Adrenal gland (tissue), 9 donors: ENCODE measurements at regions not wholly inside any gene's neighbourhood (a gene's known extent, or its start where the extent isn't known, plus 50 kb on each side); places are given as distances from the start of the nearest gene placed in this dataset.

Source experiments
- DNase-seq, 7 donors: peaks; one replicate each; pipeline ENCODE4 v3.0.0-alpha.2; 2019 to 2020
- H3K27ac ChIP-seq, 5 donors: fragments of 200-600 bp; sonication (generic) in 4 of 5; 1 replicate in 3 of 5; 2 replicates in 2 of 5; pipeline versions ENCODE4 v1.5.1 to v1.8.0; 2016 to 2020; ENCODE audit warnings: mild to moderate bottlenecking in 1 of 5
- H3K27me3 ChIP-seq: fragments of 200-600 bp; 2 replicates; pipeline ENCODE4 v1.8.0; 2021
- H3K36me3 ChIP-seq, 2 donors: fragments of 200-600 bp; replicated peaks in 1 of 2; 1 replicate in 1 of 2; 2 replicates in 1 of 2; pipeline versions ENCODE4 v1.5.1 to v1.8.0; 2018 to 2022
- H3K4me1 ChIP-seq, 2 donors: fragments of 200-600 bp; replicated peaks in 1 of 2; 1 replicate in 1 of 2; 2 replicates in 1 of 2; pipeline versions ENCODE4 v1.5.1 to v1.8.0; 2018 to 2021
- H3K4me3 ChIP-seq, 4 donors: fragments of 200-600 bp; sonication (generic) in 3 of 4; one replicate each; pipeline ENCODE4 v1.5.1; 2016 to 2018
- H3K9me3 ChIP-seq, 3 donors: fragments of 200-600 bp; sonication (generic) in 1 of 3; replicated peaks in 1 of 3; 1 replicate in 2 of 3; 2 replicates in 1 of 3; pipeline versions ENCODE4 v1.5.1 to v1.8.0; 2016 to 2021
- CTCF ChIP-seq, 6 experiments: fragments of 450-650 bp in 4 of 6; fragments of 200-600 bp in 2 of 6; sonication (generic) in 1 of 6; IDR thresholded peaks; 1 replicate in 5 of 6; 2 replicates in 1 of 6; pipeline versions ENCODE4 v1.5.1 to v1.8.0; 2016 to 2021; ENCODE audit warnings: antibody characterized with exemption in 6 of 6, mild to moderate bottlenecking in 2 of 6, moderate library complexity in 1 of 6
- POLR2A ChIP-seq, 2 donors: fragments of 450-650 bp; IDR thresholded peaks; one replicate each; pipeline ENCODE4 v1.6.1; 2017; ENCODE audit warnings: antibody characterized with exemption in 2 of 2, mild to moderate bottlenecking in 2 of 2, moderate library complexity in 1 of 2
- WGBS, 4 donors: extraction: QIAGEN DNeasy Blood & Tissue Kit in 2 of 4; methylation state at CpG; one replicate each; pipeline versions ENCODE4 v1.1.5 to v1.1.7; 2013 to 2017; 5-methylcytosine and 5-hydroxymethylcytosine counted together
- intact Hi-C, 2 donors: fragments of 100-400 bp; cut with DNase I; formaldehyde crosslinking; loops; one replicate each; pipeline versions ENCODE4 v1.14.1 to v1.15.0; 2022 to 2023
- donor health status: healthy with polysubstance abuse.
- donor health status: Bipolar disorder and iron deficiency.
- donor health status: DM: yes; HTN: yes; CAD: no.
- donor health status: DM: no; HTN: no; CAD: no.
- donor health status: DM: no; HTN: no; CAD: no.

- Histone ChIP-seq H3K9me3 (no peaks in the 10 kb centered on the region), H3K4me1 (no peaks in the 10 kb centered on the region), H3K4me3 (no peak overlapping the region), H3K27ac (no peak overlapping the region), H3K27me3 (no peaks in the 10 kb centered on the region), H3K36me3 (no peaks in the 10 kb centered on the region)
- TF ChIP-seq POLR2A (IDR thresholded peaks at IDR 0.05) (no peak), CTCF (IDR thresholded peaks at IDR 0.05) (no peak)
- peak in 1 of 7 donors; percentile 17 for DNase-seq
- intact Hi-C loops, result no loop called here
- WGBS, 4 donors, result 89 to 97% (median 93%) methylated on average over 6 to 11 of the region's 11 CpGs
Measured at GRCh38 chr2:236746833-236747232, 177.2 kb downstream of the ACKR3 start.

GRCh38 chr2:236747426-236747825 is 177.8 kb downstream of the ACKR3 start:
- WGBS, 4 donors, result 86 to 89% (median 88%) methylated on average over 7 of the region's 7 CpGs
- TF ChIP-seq POLR2A (IDR thresholded peaks at IDR 0.05) (no peak), CTCF (IDR thresholded peaks at IDR 0.05) (no peak)

GRCh38 chr2:236747925-236748324 is 178.3 kb downstream of the ACKR3 start:
- H3K4me1 ChIP-seq, result no peaks in the 10 kb centered on the region
- TF ChIP-seq POLR2A (IDR thresholded peaks at IDR 0.05) (no peak), CTCF (IDR thresholded peaks at IDR 0.05) (no peak)
- 87 to 92% (median 88%) methylated on average over 5 of the region's 5 CpGs for WGBS, 4 donors
- no peaks in the 10 kb centered on the region for H3K27me3 ChIP-seq
- intact Hi-C loops, result no loop called here
- no peak overlapping the region for H3K27ac ChIP-seq
- H3K36me3 ChIP-seq, result no peaks in the 10 kb centered on the region
- no peaks in the 10 kb centered on the region for H3K9me3 ChIP-seq
- H3K4me3 ChIP-seq, result no peak overlapping the region
- peak in 1 of 7 donors; percentile 42 for DNase-seq

More at GRCh38 chr2:236747426-236747825, 177.8 kb downstream of the ACKR3 start:
- Histone ChIP-seq H3K36me3 (no peaks in the 10 kb centered on the region), H3K27me3 (no peaks in the 10 kb centered on the region), H3K4me1 (no peaks in the 10 kb centered on the region), H3K9me3 (no peaks in the 10 kb centered on the region), H3K27ac (no peak overlapping the region), H3K4me3 (no peak overlapping the region)
- peak in 1 of 7 donors; percentile 31 for DNase-seq
- intact Hi-C loops, result no loop called here

GRCh38 chr2:236748385-236748784 is 178.8 kb downstream of the ACKR3 start:
- WGBS, 4 donors, result 65 to 81% (median 69%) methylated on average over 9 of the region's 9 CpGs
- Histone ChIP-seq H3K36me3 (no peaks in the 10 kb centered on the region), H3K27ac (no peak overlapping the region), H3K4me3 (no peak overlapping the region), H3K9me3 (no peaks in the 10 kb centered on the region), H3K4me1 (no peaks in the 10 kb centered on the region), H3K27me3 (no peaks in the 10 kb centered on the region)
- intact Hi-C loops, result no loop called here
- peak in 4 of 7 donors; percentile 24 to 54 (median 28) for DNase-seq
- TF ChIP-seq POLR2A (IDR thresholded peaks at IDR 0.05) (no peak), CTCF (IDR thresholded peaks at IDR 0.05) (no peak)
